IMR-90 (cell line): ENCODE measurements at regions not wholly inside any gene's neighbourhood (a gene's known extent, or its start where the extent isn't known, plus 50 kb on each side); places are given as distances from the start of the nearest gene placed in this dataset.

Source experiments
- CEBPB ChIP-seq: IDR thresholded peaks from 2 replicates; pipeline ENCODE4 v1.6.1; 2012; ENCODE audit warnings: low read depth, low read length, improper control_type of control experiment
- CHD1 ChIP-seq: IDR thresholded peaks from 2 replicates; pipeline ENCODE4 v1.6.1; 2012; ENCODE audit warnings: low read depth, low read length, improper control_type of control experiment
- CTCF ChIP-seq: conservative IDR thresholded peaks from 2 replicates; pipeline ENCODE4 v1.5.1; 2012; ENCODE audit warnings: mild to moderate bottlenecking, low read depth, low read length, improper control_type of control experiment
- ELK1 ChIP-seq: fragments of 150-350 bp; IDR thresholded peaks from 2 replicates; pipeline ENCODE4 v1.6.1; 2016; ENCODE audit warnings: low read depth, mild to moderate bottlenecking, low read length, moderate library complexity, borderline replicate concordance
- FOS ChIP-seq: fragments of 150-350 bp; IDR thresholded peaks from 2 replicates; pipeline ENCODE4 v1.6.1; 2016; ENCODE audit warnings: low read depth, low read length
- MAZ ChIP-seq: IDR thresholded peaks from 2 replicates; pipeline ENCODE4 v1.6.1; 2012; ENCODE audit warnings: low read depth, mild to moderate bottlenecking, low read length, improper control_type of control experiment, moderate library complexity, borderline replicate concordance
- MXI1 ChIP-seq: IDR thresholded peaks from 2 replicates; pipeline ENCODE4 v1.6.1; 2012; ENCODE audit warnings: low read depth, mild to moderate bottlenecking, low read length, moderate library complexity, borderline replicate concordance
- NFE2L2 ChIP-seq: fragments of 150-350 bp; IDR thresholded peaks from 2 replicates; pipeline ENCODE4 v1.6.1; 2016; ENCODE audit warnings: low read depth, mild to moderate bottlenecking, low read length
- POLR2A ChIP-seq: IDR thresholded peaks from 2 replicates; pipeline ENCODE4 v1.6.1; 2012; ENCODE audit warnings: mild to moderate bottlenecking, low read depth, low read length
- RAD21 ChIP-seq: IDR thresholded peaks from 2 replicates; pipeline ENCODE4 v1.6.1; 2012; ENCODE audit warnings: low read length, improper control_type of control experiment
- RCOR1 ChIP-seq: IDR thresholded peaks from 2 replicates; pipeline ENCODE4 v1.6.1; 2012; ENCODE audit warnings: mild to moderate bottlenecking, low read length, improper control_type of control experiment; ENCODE audit not compliant: insufficient replicate concordance
- RFX5 ChIP-seq: IDR thresholded peaks from 2 replicates; pipeline ENCODE4 v1.8.0; 2012; ENCODE audit warnings: low read depth, mild to moderate bottlenecking, low read length, moderate library complexity
- SMC3 ChIP-seq: fragments of 150-350 bp; IDR thresholded peaks from 2 replicates; pipeline ENCODE4 v1.6.1; 2016; ENCODE audit warnings: low read depth, mild to moderate bottlenecking, antibody characterized with exemption, low read length, moderate library complexity

GRCh38 chr2:176979981-176980710 is 232.4 kb upstream of the HNRNPA3 start:
- TF ChIP-seq RAD21 = no peak
- TF ChIP-seq CTCF = no peak
- TF ChIP-seq SMC3 = no peak
- TF ChIP-seq RFX5 = no peak
- no peak for TF ChIP-seq POLR2A
- no peak for TF ChIP-seq ELK1
- no peak for TF ChIP-seq RCOR1
- TF ChIP-seq MXI1 = no peak
- no peak for TF ChIP-seq FOS
- no peak for TF ChIP-seq NFE2L2
- no peak for TF ChIP-seq CEBPB
- no peak for TF ChIP-seq MAZ
- no peak for TF ChIP-seq CHD1
